BLaER1 (cell line): ENCODE measurements at regions not wholly inside any gene's neighbourhood (a gene's known extent, or its start where the extent isn't known, plus 50 kb on each side); places are given as distances from the start of the nearest gene placed in this dataset.

Experiments used
- H3K27ac ChIP-seq: shearing (Covaris generic); formaldehyde crosslinking; 2 replicates; pipeline ENCODE4 v1.8.1; 2022
- H3K27me3 ChIP-seq: shearing (Covaris generic); formaldehyde crosslinking; 2 replicates; pipeline ENCODE4 v1.8.1; 2022
- H3K36me3 ChIP-seq: shearing (Covaris generic); formaldehyde crosslinking; 2 replicates; pipeline ENCODE4 v1.8.1; 2022
- H3K4me1 ChIP-seq: shearing (Covaris generic); formaldehyde crosslinking; 2 replicates; pipeline ENCODE4 v1.8.1; 2022
- H3K4me2 ChIP-seq: shearing (Covaris generic); formaldehyde crosslinking; 2 replicates; pipeline ENCODE4 v1.8.1; 2022
- H3K4me3 ChIP-seq: shearing (Covaris generic); formaldehyde crosslinking; 2 replicates; pipeline ENCODE4 v1.8.1; 2022
- H3K9ac ChIP-seq: shearing (Covaris generic); formaldehyde crosslinking; 2 replicates; pipeline ENCODE4 v1.8.1; 2022
- H3K9me3 ChIP-seq: shearing (Covaris generic); formaldehyde crosslinking; 2 replicates; pipeline ENCODE4 v1.8.1; 2022
- H4K20me1 ChIP-seq: shearing (Covaris generic); formaldehyde crosslinking; 2 replicates; pipeline ENCODE4 v1.8.1; 2022
- Cebpa-rat ChIP-seq: shearing (Covaris generic); IDR thresholded peaks from 2 replicates; pipeline ENCODE4 v1.8.1; 2022

DNA sequence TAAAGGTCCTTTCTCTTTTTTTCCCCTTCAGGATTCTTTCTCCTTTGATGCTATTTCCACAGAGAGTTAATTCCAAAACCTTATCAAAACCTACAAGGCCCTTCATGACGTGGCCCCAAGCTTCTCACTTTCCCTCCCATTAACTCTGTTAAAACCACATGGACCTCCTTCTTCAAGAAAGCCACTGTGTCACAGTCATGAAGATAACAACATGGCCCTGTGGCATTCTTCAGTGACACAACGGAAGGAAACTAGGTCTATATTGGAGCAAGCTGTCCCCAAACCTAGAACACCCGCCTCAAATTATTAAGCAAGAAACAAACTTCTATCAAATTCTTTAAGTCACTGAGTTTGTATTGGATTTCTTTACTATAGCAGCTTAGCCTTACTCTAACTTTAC, 611.1 kb downstream of the NUF2 start:
- 0 out of 2 replicates have a peak, but pooled peaks cover 6% of the 10 kb centered on the region for H3K4me1 ChIP-seq
- no peak overlapping the region for H3K4me2 ChIP-seq
- no peak overlapping the region for H3K9ac ChIP-seq
- no peak overlapping the region for H3K4me3 ChIP-seq
- no peak overlapping the region for H3K27ac ChIP-seq
- H3K9me3 ChIP-seq: no peaks in the 10 kb centered on the region
- no peaks in the 10 kb centered on the region for H4K20me1 ChIP-seq
- H3K36me3 ChIP-seq: no peaks in the 10 kb centered on the region
- H3K27me3 ChIP-seq: no peaks in the 10 kb centered on the region
- TF ChIP-seq Cebpa-rat: no peak

GRCh38 chr1:163933437-163933836, 611.7 kb downstream of the NUF2 start:
- 0 out of 2 replicates have a peak, but pooled peaks cover under 1% of the 10 kb centered on the region for H3K4me1 ChIP-seq
- no peak overlapping the region for H3K9ac ChIP-seq
- H3K9me3 ChIP-seq: no peaks in the 10 kb centered on the region
- no peak overlapping the region for H3K4me2 ChIP-seq
- no peak for TF ChIP-seq Cebpa-rat
- no peaks in the 10 kb centered on the region for H3K36me3 ChIP-seq
- no peaks in the 10 kb centered on the region for H4K20me1 ChIP-seq
- H3K4me3 ChIP-seq: no peak overlapping the region
- H3K27me3 ChIP-seq: no peaks in the 10 kb centered on the region
- no peak overlapping the region for H3K27ac ChIP-seq

- H3K27me3 ChIP-seq: no peaks in the 10 kb centered on the region
- H3K9me3 ChIP-seq: no peaks in the 10 kb centered on the region
- H3K27ac ChIP-seq: no peak overlapping the region
- no peak overlapping the region for H3K4me3 ChIP-seq
- H4K20me1 ChIP-seq: no peaks in the 10 kb centered on the region
- no peak overlapping the region for H3K4me2 ChIP-seq
- no peak overlapping the region for H3K9ac ChIP-seq
- no peak for TF ChIP-seq Cebpa-rat
- H3K36me3 ChIP-seq: no peaks in the 10 kb centered on the region
- H3K4me1 ChIP-seq: no peaks in the 10 kb centered on the region
Measured at GRCh38 chr1:163935738-163936374, 614.1 kb downstream of the NUF2 start.

GRCh38 chr1:163959622-163960021, 599.4 kb upstream of the PBX1 start:
- H3K9me3 ChIP-seq: peaks cover 42% of the 10 kb centered on the region
- H3K27me3 ChIP-seq: no peaks in the 10 kb centered on the region
- H4K20me1 ChIP-seq: no peaks in the 10 kb centered on the region
- no peak overlapping the region for H3K27ac ChIP-seq
- H3K9ac ChIP-seq: no peak overlapping the region
- H3K4me3 ChIP-seq: no peak overlapping the region
- H3K4me2 ChIP-seq: no peak overlapping the region
- H3K4me1 ChIP-seq: no peaks in the 10 kb centered on the region
- no peaks in the 10 kb centered on the region for H3K36me3 ChIP-seq
- no peak for TF ChIP-seq Cebpa-rat

- Histone ChIP-seq H4K20me1 (no peaks in the 10 kb centered on the region), H3K4me3 (no peak overlapping the region), H3K27ac (no peak overlapping the region), H3K9me3 (no peaks in the 10 kb centered on the region; the same call in 1 of the 2 replicates), H3K4me2 (no peak overlapping the region), H3K27me3 (no peaks in the 10 kb centered on the region), H3K36me3 (no peaks in the 10 kb centered on the region), H3K9ac (no peak overlapping the region), H3K4me1 (0 out of 2 replicates have a peak, but pooled peaks cover 4% of the 10 kb centered on the region)
- TF ChIP-seq Cebpa-rat: no peak
Measured at GRCh38 chr1:163970151-163970550, 588.8 kb upstream of the PBX1 start.

GRCh38 chr1:163970699-163971098, 588.3 kb upstream of the PBX1 start:
- H3K9ac ChIP-seq: no peak overlapping the region
- no peak for TF ChIP-seq Cebpa-rat

GRCh38 chr1:163973586-163973985, 585.4 kb upstream of the PBX1 start:
- Histone ChIP-seq H3K9ac (no peak overlapping the region), H3K4me3 (no peak overlapping the region), H3K36me3 (no peaks in the 10 kb centered on the region), H3K27ac (no peak overlapping the region), H3K4me2 (no peak overlapping the region), H3K9me3 (no peaks in the 10 kb centered on the region), H3K4me1 (0 out of 2 replicates have a peak, but pooled peaks cover 4% of the 10 kb centered on the region), H4K20me1 (no peaks in the 10 kb centered on the region), H3K27me3 (no peaks in the 10 kb centered on the region)
- TF ChIP-seq Cebpa-rat: no peak

More at GRCh38 chr1:163970699-163971098, 588.3 kb upstream of the PBX1 start:
- Histone ChIP-seq H3K36me3 (no peaks in the 10 kb centered on the region), H3K27me3 (no peaks in the 10 kb centered on the region), H3K4me3 (no peak overlapping the region), H3K4me2 (no peak overlapping the region), H3K9me3 (no peaks in the 10 kb centered on the region), H3K4me1 (0 out of 2 replicates have a peak, but pooled peaks cover 4% of the 10 kb centered on the region), H3K27ac (no peak overlapping the region), H4K20me1 (no peaks in the 10 kb centered on the region)

- Histone ChIP-seq H3K27me3 (no peaks in the 10 kb centered on the region), H3K4me3 (no peak overlapping the region), H3K9me3 (no peaks in the 10 kb centered on the region), H3K4me2 (no peak overlapping the region), H4K20me1 (no peaks in the 10 kb centered on the region), H3K9ac (no peak overlapping the region), H3K4me1 (0 out of 2 replicates have a peak, but pooled peaks cover 4% of the 10 kb centered on the region), H3K36me3 (no peaks in the 10 kb centered on the region), H3K27ac (no peak overlapping the region)
- TF ChIP-seq Cebpa-rat: no peak
Measured at GRCh38 chr1:163974120-163974519, 584.9 kb upstream of the PBX1 start.

DNA sequence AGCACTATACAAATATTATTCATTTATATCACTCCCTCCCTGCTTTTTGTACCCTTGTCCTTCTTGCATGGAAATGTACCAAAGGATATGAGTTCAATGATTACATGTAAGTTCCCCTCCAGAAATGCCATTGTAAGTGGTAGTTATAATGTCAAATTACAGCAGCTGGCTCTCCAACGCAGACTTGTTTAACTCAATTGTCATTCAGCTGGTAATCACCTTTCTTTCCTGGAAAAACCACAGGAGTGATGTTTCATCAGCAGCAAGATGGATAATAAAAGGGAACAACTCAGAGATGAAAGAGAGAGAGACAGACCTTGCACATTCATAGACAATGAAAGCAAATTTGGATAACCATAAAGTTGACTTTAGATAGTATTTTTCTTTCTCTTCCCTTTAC, 578.6 kb upstream of the PBX1 start:
- H3K27me3 ChIP-seq: no peaks in the 10 kb centered on the region
- H3K9me3 ChIP-seq: no peaks in the 10 kb centered on the region
- no peak overlapping the region for H3K4me2 ChIP-seq
- H3K9ac ChIP-seq: no peak overlapping the region
- no peaks in the 10 kb centered on the region for H4K20me1 ChIP-seq
- no peak for TF ChIP-seq Cebpa-rat
- H3K27ac ChIP-seq: no peak overlapping the region
- no peaks in the 10 kb centered on the region for H3K4me1 ChIP-seq
- no peak overlapping the region for H3K4me3 ChIP-seq
- H3K36me3 ChIP-seq: no peaks in the 10 kb centered on the region

- Histone ChIP-seq H3K27me3 (no peaks in the 10 kb centered on the region), H4K20me1 (no peaks in the 10 kb centered on the region), H3K4me1 (no peaks in the 10 kb centered on the region), H3K27ac (no peak overlapping the region), H3K9me3 (no peaks in the 10 kb centered on the region), H3K9ac (no peak overlapping the region), H3K36me3 (no peaks in the 10 kb centered on the region), H3K4me2 (no peak overlapping the region), H3K4me3 (no peak overlapping the region)
- TF ChIP-seq Cebpa-rat: no peak
Measured at GRCh38 chr1:163981500-163982030, 577.4 kb upstream of the PBX1 start.
